HEK293T (cell line): ENCODE measurements at regions not wholly inside any gene's neighbourhood (a gene's known extent, or its start where the extent isn't known, plus 50 kb on each side); places are given as distances from the start of the nearest gene placed in this dataset.

Experiments
- CTCF ChIA-PET: fragments of 350-600 bp; formaldehyde crosslinking; extraction: SDS; loops from one replicate; lab custom pipeline; 2021; ENCODE audit warnings: antibody characterized with exemption, inconsistent platforms; lab: Yijun Ruan, JAX
- POLR2A ChIA-PET: fragments of 350-600 bp; formaldehyde crosslinking; extraction: SDS; loops from one replicate; lab custom pipeline; 2020; ENCODE audit warnings: antibody characterized with exemption, inconsistent platforms; lab: Yijun Ruan, JAX
- DNase-seq: peaks from one replicate; pipeline ENCODE4 v3.0.0; 2012; ENCODE audit warnings: mixed read lengths; ENCODE audit errors: extremely low spot score
- ARNT ChIP-seq: fragments of 450-650 bp; IDR thresholded peaks from 2 replicates; pipeline ENCODE4 v1.6.1; 2017; ENCODE audit warnings: mild to moderate bottlenecking
- BHLHE40 ChIP-seq: fragments of 450-650 bp; IDR thresholded peaks from 2 replicates; pipeline ENCODE4 v1.6.1; 2016; ENCODE audit warnings: mild to moderate bottlenecking, moderate library complexity, borderline replicate concordance
- CTBP1 ChIP-seq: fragments of 450-650 bp; IDR thresholded peaks from 2 replicates; pipeline ENCODE4 v1.6.1; 2016; ENCODE audit warnings: borderline replicate concordance
- ELF4 ChIP-seq: fragments of 450-650 bp; IDR thresholded peaks from 2 replicates; pipeline ENCODE4 v1.6.1; 2017; ENCODE audit warnings: antibody characterized with exemption
- FOXA1 ChIP-seq: fragments of 450-650 bp; IDR thresholded peaks from 2 replicates; pipeline ENCODE4 v1.6.1; 2016; ENCODE audit warnings: mild to moderate bottlenecking
- FOXK2 ChIP-seq: fragments of 450-650 bp; IDR thresholded peaks from 2 replicates; pipeline ENCODE4 v1.6.1; 2016; ENCODE audit warnings: mild to moderate bottlenecking
- FOXM1 ChIP-seq: fragments of 450-650 bp; IDR thresholded peaks from 2 replicates; pipeline ENCODE4 v1.6.1; 2017; ENCODE audit warnings: mild to moderate bottlenecking, borderline replicate concordance
- HDGF ChIP-seq: fragments of 450-650 bp; IDR thresholded peaks from 2 replicates; pipeline ENCODE4 v1.6.1; 2017; ENCODE audit warnings: antibody characterized with exemption, borderline replicate concordance
- L3MBTL2 ChIP-seq: fragments of 450-650 bp; conservative IDR thresholded peaks from 2 replicates; pipeline ENCODE4 v1.6.1; 2016; ENCODE audit warnings: mild to moderate bottlenecking
- LEF1 ChIP-seq: fragments of 450-650 bp; IDR thresholded peaks from 2 replicates; pipeline ENCODE4 v1.6.1; 2017; ENCODE audit warnings: mild to moderate bottlenecking, borderline replicate concordance
- NFRKB ChIP-seq: fragments of 450-650 bp; IDR thresholded peaks from 2 replicates; pipeline ENCODE4 v1.6.1; 2016; ENCODE audit warnings: mild to moderate bottlenecking, moderate library complexity
- SP1 ChIP-seq: fragments of 450-650 bp; IDR thresholded peaks from 2 replicates; pipeline ENCODE4 v1.6.1; 2017
- SUZ12 ChIP-seq: fragments of 450-650 bp; IDR thresholded peaks from 2 replicates; pipeline ENCODE4 v1.6.1; 2016; ENCODE audit warnings: mild to moderate bottlenecking
- TARDBP ChIP-seq: fragments of 450-650 bp; IDR thresholded peaks from 2 replicates; pipeline ENCODE4 v1.6.1; 2016
- ZNF384 ChIP-seq: fragments of 450-650 bp; IDR thresholded peaks from 2 replicates; pipeline ENCODE4 v1.6.1; 2016
- TF ChIP-seq, protein P1 (sequence below): fragments of 450-650 bp; IDR thresholded peaks from 2 replicates; pipeline ENCODE4 v1.6.1; 2016

DNA sequence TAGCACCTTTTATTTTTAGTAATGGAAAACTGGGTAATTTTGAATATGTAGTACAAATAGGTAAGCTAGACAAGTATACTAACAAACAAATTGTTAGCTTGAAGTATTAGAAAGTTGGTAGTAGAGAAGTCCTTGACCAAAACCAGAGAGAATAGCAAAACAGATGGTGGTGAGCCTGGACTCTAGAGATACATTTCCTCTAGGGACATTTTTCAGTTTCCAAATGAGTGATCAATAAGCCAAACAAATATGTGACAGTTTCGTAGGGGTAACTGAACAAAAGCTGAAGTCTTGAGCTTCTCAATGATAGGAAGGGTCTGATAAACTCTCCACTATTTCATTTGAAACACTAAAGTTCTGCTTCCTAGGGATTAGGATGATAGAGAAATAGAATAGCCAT lies 692.0 kb upstream of the FAM98A start:
- CTCF ChIA-PET = no interaction called here
- POLR2A ChIA-PET = no interaction called here
- TF ChIP-seq ELF4 (no peak), NFRKB (no peak), BHLHE40 (no peak)
- TF ChIP-seq, protein P1, sequence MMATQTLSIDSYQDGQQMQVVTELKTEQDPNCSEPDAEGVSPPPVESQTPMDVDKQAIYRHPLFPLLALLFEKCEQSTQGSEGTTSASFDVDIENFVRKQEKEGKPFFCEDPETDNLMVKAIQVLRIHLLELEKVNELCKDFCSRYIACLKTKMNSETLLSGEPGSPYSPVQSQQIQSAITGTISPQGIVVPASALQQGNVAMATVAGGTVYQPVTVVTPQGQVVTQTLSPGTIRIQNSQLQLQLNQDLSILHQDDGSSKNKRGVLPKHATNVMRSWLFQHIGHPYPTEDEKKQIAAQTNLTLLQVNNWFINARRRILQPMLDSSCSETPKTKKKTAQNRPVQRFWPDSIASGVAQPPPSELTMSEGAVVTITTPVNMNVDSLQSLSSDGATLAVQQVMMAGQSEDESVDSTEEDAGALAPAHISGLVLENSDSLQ = no peak
- DNase-seq = no peak

DNA sequence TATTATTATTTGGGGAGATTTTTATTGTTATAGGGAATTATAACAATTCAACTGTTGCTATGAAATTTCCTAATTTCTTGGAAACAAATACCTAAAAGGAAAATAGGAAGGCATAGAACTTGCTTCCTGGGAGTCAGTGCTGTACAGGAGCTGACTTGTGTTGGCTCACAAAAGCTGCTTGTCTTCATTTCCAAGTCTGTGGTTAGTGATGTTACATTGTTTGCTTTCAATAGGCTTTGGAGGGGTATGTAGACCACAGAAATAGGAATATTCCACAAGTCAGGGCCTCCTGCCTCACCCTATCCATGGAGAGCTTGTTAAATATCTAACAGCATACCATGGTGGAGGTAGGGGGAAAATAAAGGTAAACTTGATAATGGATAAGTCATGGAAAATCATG lies 688.9 kb upstream of the FAM98A start:
- ChIA-PET POLR2A (no interaction called here), CTCF (no interaction called here)
- no peak for DNase-seq
- TF ChIP-seq ZNF384 (no peak), FOXM1 (no peak), SP1 (no peak), FOXK2 (no peak), HDGF (no peak), LEF1 (no peak), TARDBP (no peak), SUZ12 (no peak), ARNT (no peak), NFRKB (no peak), BHLHE40 (no peak), ELF4 (no peak)
- TF ChIP-seq, protein P1 = no peak

DNA sequence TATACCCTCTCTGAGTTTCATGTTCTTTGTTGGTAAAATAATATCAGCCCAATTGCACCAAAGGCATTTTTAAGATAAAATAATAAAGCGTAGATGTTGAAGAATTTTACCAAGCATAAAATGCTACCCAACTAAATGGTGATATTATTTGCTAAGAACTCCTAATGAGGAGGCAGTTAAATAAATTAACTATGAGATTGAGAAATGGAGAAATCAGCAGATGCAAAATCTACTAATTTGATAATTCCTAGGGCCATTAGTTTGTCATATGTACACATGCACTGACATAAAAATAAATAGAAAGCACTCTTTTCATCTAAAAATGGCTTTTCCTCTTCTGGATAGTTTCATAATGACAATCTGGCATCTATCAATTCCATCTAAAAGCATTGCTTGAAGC lies 681.5 kb upstream of the FAM98A start:
- no peak for TF ChIP-seq FOXA1
- no peak for TF ChIP-seq SP1
- TF ChIP-seq NFRKB = no peak
- TF ChIP-seq FOXM1 = no peak
- no peak for TF ChIP-seq SUZ12
- TF ChIP-seq FOXK2 = no peak
- TF ChIP-seq TARDBP = no peak
- no peak for TF ChIP-seq HDGF
- TF ChIP-seq CTBP1 = no peak
- no peak for TF ChIP-seq ZNF384
- no peak for TF ChIP-seq L3MBTL2
- no peak for TF ChIP-seq ARNT
- no peak for DNase-seq
- ChIA-PET CTCF (no interaction called here), POLR2A (no interaction called here)

DNA sequence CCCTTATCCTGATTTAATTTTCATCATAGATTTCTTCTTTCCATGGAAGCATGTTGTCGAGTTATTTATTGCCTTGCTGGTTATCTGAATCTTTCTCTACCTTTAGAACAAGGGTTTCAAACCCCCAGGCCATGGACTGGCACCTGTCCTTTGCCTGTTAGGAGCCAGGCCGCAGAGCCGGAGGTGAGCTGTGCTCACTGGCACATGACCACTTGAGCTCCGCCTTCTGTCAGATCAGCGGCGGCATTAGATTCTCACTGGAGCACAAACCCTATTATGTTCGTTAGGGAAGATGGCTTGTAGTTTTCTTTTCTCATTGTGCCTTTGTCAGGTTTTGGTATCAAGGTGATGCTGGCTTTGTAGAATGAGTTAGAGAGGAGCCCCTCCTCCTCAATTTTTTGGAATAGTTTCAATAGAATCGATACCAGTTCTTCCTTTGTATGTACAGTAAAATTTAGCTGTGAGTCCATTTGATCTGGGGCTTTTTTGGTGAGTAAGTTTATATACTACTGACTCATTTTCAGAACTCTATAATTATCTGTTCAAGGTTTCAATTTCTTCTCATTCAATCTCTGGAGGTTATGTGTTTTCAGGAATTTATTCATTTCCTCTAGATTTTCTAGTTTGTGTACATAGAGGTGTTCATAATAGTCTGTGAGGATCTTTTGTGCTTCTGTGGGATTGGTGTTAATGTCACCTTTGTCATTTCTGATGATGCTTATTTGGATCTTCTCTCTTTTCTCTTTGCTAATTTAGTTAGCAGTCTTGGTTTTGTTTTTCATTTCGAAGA lies 668.0 kb upstream of the FAM98A start:
- no peak for TF ChIP-seq ELF4
- ChIA-PET CTCF (no interaction called here), POLR2A (no interaction called here)
- DNase-seq = no peak

DNA sequence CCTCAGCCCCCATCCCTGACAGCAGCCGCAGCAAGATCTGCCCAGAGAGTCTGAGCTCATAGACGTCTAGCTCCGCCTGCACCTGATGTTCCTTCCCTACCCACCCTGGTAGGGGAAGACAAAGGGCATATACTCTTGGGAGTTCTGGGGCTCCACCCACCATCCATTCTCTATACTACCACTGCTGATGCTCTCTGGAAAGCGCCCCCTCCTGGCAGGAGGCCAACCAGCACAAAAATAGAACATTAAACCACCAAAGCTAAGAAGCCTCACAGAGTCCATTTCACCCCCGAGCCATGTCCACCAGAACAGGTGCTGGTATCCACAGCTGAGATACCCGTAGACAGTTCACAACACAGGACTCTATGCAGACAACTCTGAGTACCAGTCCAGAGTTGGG lies 662.6 kb upstream of the FAM98A start:
- TF ChIP-seq BHLHE40 (no peak), FOXM1 (no peak), ARNT (no peak), ELF4 (no peak), FOXA1 (no peak), TARDBP (no peak), L3MBTL2 (no peak), SUZ12 (no peak), ZNF384 (no peak), NFRKB (no peak)
- TF ChIP-seq, protein P1 = no peak
- CTCF ChIA-PET = no interaction called here
- DNase-seq = no peak
- POLR2A ChIA-PET = no interaction called here

DNA sequence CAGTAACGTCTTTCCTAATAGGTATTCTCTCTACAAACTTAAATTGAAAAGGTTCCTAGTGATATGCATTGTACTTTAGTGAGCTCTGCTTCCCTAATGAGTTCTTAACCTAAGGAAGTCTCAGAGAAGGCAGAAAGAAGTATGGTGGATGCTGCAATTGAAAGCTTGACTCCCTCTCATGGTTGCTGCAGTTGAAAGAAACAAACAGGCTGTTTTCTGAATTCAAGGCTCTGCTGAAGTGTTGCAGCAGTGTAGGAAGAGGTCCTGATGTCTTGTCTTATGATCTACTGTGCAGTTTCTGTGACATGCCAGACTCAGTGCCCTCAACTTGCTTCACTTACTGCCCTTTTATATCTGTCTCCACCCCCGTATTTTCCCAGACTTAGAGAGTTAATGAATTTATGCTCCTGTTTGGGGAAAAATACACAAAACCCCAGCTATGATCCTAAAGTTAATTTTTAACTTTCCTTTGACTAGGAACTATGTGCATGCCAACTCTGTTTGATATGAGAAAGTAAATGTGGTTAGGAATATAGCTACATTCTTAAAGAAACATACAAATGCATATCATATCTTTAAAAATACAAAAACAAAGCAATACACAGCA lies 655.3 kb upstream of the FAM98A start:
- POLR2A ChIA-PET = no interaction called here
- no peak for DNase-seq
- CTCF ChIA-PET = no interaction called here
- TF ChIP-seq TARDBP (no peak), SP1 (no peak), ARNT (no peak), FOXA1 (no peak), SUZ12 (no peak), ELF4 (no peak), L3MBTL2 (no peak), LEF1 (no peak), BHLHE40 (no peak), FOXK2 (no peak), CTBP1 (no peak), ZNF384 (no peak), NFRKB (no peak), HDGF (no peak), FOXM1 (no peak)
- TF ChIP-seq, protein P1 = no peak
